H1 (cell line): ENCODE measurements at regions not wholly inside any gene's neighbourhood (a gene's known extent, or its start where the extent isn't known, plus 50 kb on each side); places are given as distances from the start of the nearest gene placed in this dataset.

Experiments
- CTCF ChIA-PET: fragments of 300-600 bp; sonication (Branson Sonifier 250); formaldehyde crosslinking; loops from one replicate; lab custom pipeline; 2021; ENCODE audit not compliant: partially characterized antibody; lab: Charles Lee
- POLR2A ChIA-PET: fragments of 300-600 bp; sonication (Branson Sonifier 250); formaldehyde crosslinking; loops from one replicate; lab custom pipeline; 2021; ENCODE audit warnings: inconsistent platforms; ENCODE audit not compliant: partially characterized antibody; lab: Charles Lee
- DNase-seq, 2 experiments: peaks; one replicate each; pipeline versions ENCODE4 v3.0.0 to v3.0.0-alpha.2; 2010 to 2022; ENCODE audit warnings: low spot score in 2 of 2, low read depth in 1 of 2, mixed read lengths in 1 of 2
- FAIRE-seq: peaks from 2 replicates; lab custom pipeline; 2011; peaks lifted over from hg19 to GRCh38; lab: Jason Lieb, UNC
- H2AFZ ChIP-seq: 2 replicates; pipeline ENCODE4 v1.8.1; 2012; ENCODE audit warnings: low read length, inconsistent platforms
- H2AK5ac ChIP-seq: 2 replicates; pipeline ENCODE4 v1.6.1; 2013; ENCODE audit warnings: low read depth, low read length
- H2BK120ac ChIP-seq: replicated peaks from 2 replicates; pipeline ENCODE3; 2013; ENCODE audit warnings: low read depth, low read length, inconsistent platforms
- H2BK12ac ChIP-seq: 2 replicates; pipeline ENCODE4 v1.6.1; 2013; ENCODE audit warnings: low read depth, low read length
- H2BK15ac ChIP-seq: 2 replicates; pipeline ENCODE4 v1.6.1; 2013; ENCODE audit warnings: low read length
- H2BK20ac ChIP-seq: 2 replicates; pipeline ENCODE4 v1.6.1; 2013; ENCODE audit warnings: low read length
- H2BK5ac ChIP-seq: 2 replicates; pipeline ENCODE4 v1.6.1; 2013; ENCODE audit warnings: low read depth, low read length
- H3K14ac ChIP-seq: 2 replicates; pipeline ENCODE4 v1.6.1; 2013; ENCODE audit warnings: inconsistent platforms; ENCODE audit not compliant: insufficient read length
- H3K18ac ChIP-seq: 2 replicates; pipeline ENCODE4 v1.6.1; 2013; ENCODE audit warnings: low read length; ENCODE audit errors: extremely low read depth
- H3K23ac ChIP-seq: 2 replicates; pipeline ENCODE4 v1.6.1; 2013; ENCODE audit warnings: inconsistent platforms; ENCODE audit not compliant: insufficient read length
- H3K23me2 ChIP-seq: 2 replicates; pipeline ENCODE4 v1.6.1; 2013; ENCODE audit warnings: low read depth, low read length
- H3K27ac ChIP-seq: 2 replicates; pipeline ENCODE4 v1.6.1; 2011; ENCODE audit warnings: low read depth, low read length, inconsistent platforms
- H3K27me3 ChIP-seq, 4 experiments: replicated peaks in 1 of 4; 1 replicate in 1 of 4; 2 replicates in 3 of 4; pipeline versions ENCODE4 v1.6.1 to v1.8.1; 2011 to 2013; ENCODE audit warnings: low read length in 3 of 4, mild to moderate bottlenecking in 3 of 4, inconsistent platforms in 2 of 4, mixed read lengths in 2 of 4, moderate library complexity in 1 of 4; ENCODE audit not compliant: control insufficient read depth in 3 of 4, insufficient read depth in 3 of 4; ENCODE audit errors: extremely low read depth in 1 of 4
- H3K36me3 ChIP-seq, 4 experiments: 2 replicates each; pipeline versions ENCODE4 v1.6.1 to v1.8.1; 2011 to 2013; ENCODE audit warnings: mild to moderate bottlenecking in 4 of 4, low read length in 3 of 4, moderate library complexity in 2 of 4, control low read depth in 1 of 4, inconsistent platforms in 1 of 4; ENCODE audit not compliant: insufficient read depth in 4 of 4, control insufficient read depth in 2 of 4
- H3K4ac ChIP-seq: replicated peaks from 2 replicates; pipeline ENCODE3; 2013; ENCODE audit warnings: low read length, low read depth, mixed read lengths, inconsistent platforms; ENCODE audit not compliant: insufficient read length
- H3K4me1 ChIP-seq, 4 experiments: replicated peaks in 1 of 4; 1 replicate in 1 of 4; 2 replicates in 3 of 4; pipeline versions ENCODE4 v1.6.1 to v1.8.1; 2011 to 2013; ENCODE audit warnings: low read length in 3 of 4, inconsistent platforms in 2 of 4, mixed read lengths in 1 of 4; ENCODE audit not compliant: insufficient read depth in 4 of 4, control insufficient read depth in 3 of 4
- H3K4me2 ChIP-seq, 2 experiments: 2 replicates each; pipeline versions ENCODE4 v1.6.1 to v1.8.1; 2011 to 2013; ENCODE audit warnings: low read depth in 2 of 2, low read length in 2 of 2, control low read depth in 1 of 2, inconsistent platforms in 1 of 2, mild to moderate bottlenecking in 1 of 2; ENCODE audit not compliant: insufficient read depth in 1 of 2
- H3K4me3 ChIP-seq, 4 experiments: fragments of 200-600, 300-600 bp in 1 of 4; sonication (generic), shearing (Covaris generic), sonication (Bioruptor Twin) in 1 of 4; 2 replicates each; pipeline versions ENCODE4 v1.5.1 to v1.8.1; 2011 to 2016; ENCODE audit warnings: low read length in 4 of 4, low read depth in 3 of 4, control low read depth in 2 of 4, inconsistent platforms in 2 of 4, mild to moderate bottlenecking in 2 of 4, mixed read lengths in 1 of 4, moderate library complexity in 1 of 4; ENCODE audit not compliant: insufficient read depth in 2 of 4; ENCODE audit errors: extremely low read depth in 1 of 4
- H3K56ac ChIP-seq: replicated peaks from 2 replicates; pipeline ENCODE3; 2013; ENCODE audit warnings: low read depth, mild to moderate bottlenecking, mixed read lengths, low read length, inconsistent platforms; ENCODE audit not compliant: insufficient read length
- H3K79me1 ChIP-seq: 2 replicates; pipeline ENCODE4 v1.6.1; 2013; ENCODE audit warnings: low read depth, low read length, control low read depth
- H3K79me2 ChIP-seq, 2 experiments: 2 replicates each; pipeline versions ENCODE4 v1.6.1 to v1.8.1; 2012 to 2013; ENCODE audit warnings: low read length in 2 of 2, mild to moderate bottlenecking in 2 of 2, inconsistent platforms in 1 of 2; ENCODE audit not compliant: insufficient read depth in 2 of 2, control insufficient read depth in 1 of 2
- H3K9ac ChIP-seq, 4 experiments: replicated peaks in 1 of 4; 1 replicate in 1 of 4; 2 replicates in 3 of 4; pipeline versions ENCODE4 v1.6.1 to v1.8.1; 2011 to 2013; ENCODE audit warnings: low read depth in 3 of 4, low read length in 3 of 4, control low read depth in 2 of 4, mild to moderate bottlenecking in 2 of 4, moderate library complexity in 2 of 4, inconsistent platforms in 1 of 4; ENCODE audit errors: extremely low read depth in 1 of 4
- H3K9me3 ChIP-seq, 2 experiments: 2 replicates each; pipeline versions ENCODE4 v1.6.1 to v1.8.1; 2012 to 2013; ENCODE audit warnings: mild to moderate bottlenecking in 2 of 2, moderate library complexity in 2 of 2, control low read depth in 1 of 2, inconsistent platforms in 1 of 2, low read depth in 1 of 2, low read length in 1 of 2, mixed read lengths in 1 of 2; ENCODE audit not compliant: insufficient read depth in 2 of 2
- H4K20me1 ChIP-seq, 2 experiments: replicated peaks in 1 of 2; 2 replicates each; pipeline versions ENCODE3 to v1.8.1; 2011 to 2013; ENCODE audit warnings: inconsistent platforms in 2 of 2, low read length in 2 of 2, mild to moderate bottlenecking in 1 of 2; ENCODE audit not compliant: insufficient read depth in 2 of 2, control insufficient read depth in 1 of 2
- H4K5ac ChIP-seq: 2 replicates; pipeline ENCODE4 v1.6.1; 2013; ENCODE audit warnings: low read length, low read depth, mixed read lengths, inconsistent platforms; ENCODE audit not compliant: insufficient read length
- H4K8ac ChIP-seq: 2 replicates; pipeline ENCODE4 v1.8.0; 2013; ENCODE audit warnings: mild to moderate bottlenecking, moderate library complexity, low read length, inconsistent platforms; ENCODE audit not compliant: insufficient read depth; ENCODE audit errors: extremely low read depth
- H4K91ac ChIP-seq: replicated peaks from 2 replicates; pipeline ENCODE3; 2013; ENCODE audit warnings: low read length, mixed read lengths, inconsistent platforms; ENCODE audit not compliant: insufficient read length
- CEBPB ChIP-seq: IDR thresholded peaks from 2 replicates; pipeline ENCODE4 v1.6.1; 2012; ENCODE audit warnings: low read depth, low read length
- SRF ChIP-seq: IDR thresholded peaks from 2 replicates; pipeline ENCODE4 v1.6.1; 2011; ENCODE audit warnings: mild to moderate bottlenecking, low read depth, low read length, moderate library complexity
- WGBS, 2 experiments: shearing (Covaris generic) in 1 of 2; methylation state at CpG; one replicate each; pipeline versions ENCODE4 v1.1.6 to v1.1.7; 2013 to 2015; ENCODE audit warnings: low lambda C conversion rate in 2 of 2, mixed read lengths in 2 of 2, inconsistent platforms in 1 of 2, low coverage in 1 of 2, missing lambda C conversion rate in 1 of 2; ENCODE audit not compliant: insufficient replicate concordance in 2 of 2, insufficient coverage in 1 of 2, insufficient read length in 1 of 2; ENCODE audit errors: extremely low coverage in 1 of 2, missing lambda C conversion rate in 1 of 2; 5-methylcytosine and 5-hydroxymethylcytosine counted together

- no peak overlapping the region for H4K91ac ChIP-seq
- DNase-seq = no peak
- FAIRE-seq = no peak
- no peak overlapping the region for H2BK120ac ChIP-seq
- CTCF ChIA-PET = interaction anchor here (1.9 kb wide), 1 partner anchor 11 kb away, joined by 6 read pairs; no protein-coding TSS in a partner anchor
- POLR2A ChIA-PET = no interaction called here
- no peak overlapping the region for H2BK20ac ChIP-seq
- no peak overlapping the region for H3K18ac ChIP-seq
- H4K8ac ChIP-seq = no peak overlapping the region
- no peaks in the 10 kb centered on the region for H3K9me3 ChIP-seq
- H3K4ac ChIP-seq = no peak overlapping the region
- no peak overlapping the region for H2BK15ac ChIP-seq
- H4K5ac ChIP-seq = no peak overlapping the region
- no peak overlapping the region for H3K56ac ChIP-seq
- peaks cover 0 to 10% of the 10 kb centered on the region in 2 experiments for H4K20me1 ChIP-seq
- no peak overlapping the region for H2BK5ac ChIP-seq
- no peaks in the 10 kb centered on the region for H3K36me3 ChIP-seq
- WGBS, 2 experiments = 80% methylated on average over 16 of the region's 16 CpGs; no CpG with 5 or more reads in 1 of the 2 experiments
- H3K79me1 ChIP-seq = no peaks in the 10 kb centered on the region
- no peak overlapping the region for H2AFZ ChIP-seq
- H3K4me3 ChIP-seq = no peak overlapping the region
- H3K9ac ChIP-seq = no peak overlapping the region
- H3K23me2 ChIP-seq = no peaks in the 10 kb centered on the region
- H3K27me3 ChIP-seq = no peaks in the 10 kb centered on the region
- no peak overlapping the region for H3K14ac ChIP-seq
- H3K4me1 ChIP-seq = no peaks in the 10 kb centered on the region; a peak in 1 of 7 replicates
- no peak overlapping the region for H3K23ac ChIP-seq
- no peaks in the 10 kb centered on the region for H3K79me2 ChIP-seq
- no peak overlapping the region for H3K27ac ChIP-seq
- H2AK5ac ChIP-seq = no peak overlapping the region
- no peak overlapping the region for H2BK12ac ChIP-seq
- no peak overlapping the region for H3K4me2 ChIP-seq
- no peak for TF ChIP-seq CEBPB
- TF ChIP-seq SRF = no peak
These were observed 1174.9 kb downstream of the BRD1 start for GRCh38 chr22:48652796-48653195.
